ENCODE measurements at regions not wholly inside any gene's neighbourhood (a gene's known extent, or its start where the extent isn't known, plus 50 kb on each side); places are given as distances from the start of the nearest gene placed in this dataset.
"Not testable (repeated sequence)": the region's sequence is repeated elsewhere in the genome, so short reads cannot be mapped to it uniquely, and the experiment has no call there.

- no peaks in the 10 kb centered on the region for H3K4me1 ChIP-seq (ENCODE audit: control insufficient read depth in 1 of 2, insufficient read depth in 2 of 2, low read length in 2 of 2)
- H3K36me3 ChIP-seq (ENCODE audit: control insufficient read depth in 1 of 2, insufficient read depth in 2 of 2, low read length in 2 of 2): no peaks in the 10 kb centered on the region
- no peak overlapping the region for H3K27ac ChIP-seq (ENCODE audit: low read depth, low read length)
- H3K27me3 ChIP-seq (ENCODE audit: control insufficient read depth in 1 of 2, insufficient read depth in 2 of 2, low read length in 2 of 2): peaks cover 8% of the 10 kb centered on the region in 2 donors
- H3K4me3 ChIP-seq (ENCODE audit: low read depth in 1 of 2, low read length in 2 of 2): no peak overlapping the region
- H3K9me3 ChIP-seq (ENCODE audit: control insufficient read depth in 1 of 2, low read length in 2 of 2): peaks cover 0 to 6% of the 10 kb centered on the region in 2 donors
- no peak overlapping the region for H3K9ac ChIP-seq (ENCODE audit: low read depth in 1 of 2, low read length in 2 of 2)
Measured at GRCh38 chr5:77912721-77913120, 136.6 kb upstream of the TBCA start.

GRCh38 chr5:77910602-77911188 lies 134.6 kb upstream of the TBCA start:
- no peak overlapping the region for H3K27ac ChIP-seq (ENCODE audit: low read depth, low read length)
- peaks cover 0 to 6% of the 10 kb centered on the region in 2 donors for H3K9me3 ChIP-seq (ENCODE audit: control insufficient read depth in 1 of 2, low read length in 2 of 2)
- no peak overlapping the region for H3K4me3 ChIP-seq (ENCODE audit: low read depth in 1 of 2, low read length in 2 of 2)
- peaks cover 8% of the 10 kb centered on the region in 2 donors for H3K27me3 ChIP-seq (ENCODE audit: control insufficient read depth in 1 of 2, insufficient read depth in 2 of 2, low read length in 2 of 2)
- H3K9ac ChIP-seq (ENCODE audit: low read depth in 1 of 2, low read length in 2 of 2): no peak overlapping the region
- no peaks in the 10 kb centered on the region for H3K36me3 ChIP-seq (ENCODE audit: control insufficient read depth in 1 of 2, insufficient read depth in 2 of 2, low read length in 2 of 2)
- H3K4me1 ChIP-seq (ENCODE audit: control insufficient read depth in 1 of 2, insufficient read depth in 2 of 2, low read length in 2 of 2): no peaks in the 10 kb centered on the region

GRCh38 chr5:77909237-77909636 lies 133.1 kb upstream of the TBCA start:
- H3K27me3 ChIP-seq (ENCODE audit: control insufficient read depth in 1 of 2, insufficient read depth in 2 of 2, low read length in 2 of 2): peaks cover 8% of the 10 kb centered on the region in 2 donors
- no peaks in the 10 kb centered on the region for H3K36me3 ChIP-seq (ENCODE audit: control insufficient read depth in 1 of 2, insufficient read depth in 2 of 2, low read length in 2 of 2)
- H3K4me1 ChIP-seq (ENCODE audit: control insufficient read depth in 1 of 2, insufficient read depth in 2 of 2, low read length in 2 of 2): no peaks in the 10 kb centered on the region
- no peak overlapping the region for H3K9ac ChIP-seq (ENCODE audit: low read depth in 1 of 2, low read length in 2 of 2)
- no peak overlapping the region for H3K27ac ChIP-seq (ENCODE audit: low read depth, low read length)
- peaks cover 0 to under 1% of the 10 kb centered on the region in 2 donors for H3K9me3 ChIP-seq (ENCODE audit: control insufficient read depth in 1 of 2, low read length in 2 of 2)
- H3K4me3 ChIP-seq (ENCODE audit: low read depth in 1 of 2, low read length in 2 of 2): no peak overlapping the region

- no peak overlapping the region for H3K4me3 ChIP-seq (ENCODE audit: low read depth in 1 of 2, low read length in 2 of 2)
- no peaks in the 10 kb centered on the region for H3K9me3 ChIP-seq (ENCODE audit: control insufficient read depth in 1 of 2, low read length in 2 of 2)
- no peak overlapping the region for H3K27ac ChIP-seq (ENCODE audit: low read depth, low read length)
- H3K27me3 ChIP-seq (ENCODE audit: control insufficient read depth in 1 of 2, insufficient read depth in 2 of 2, low read length in 2 of 2): peaks cover 8% of the 10 kb centered on the region in 2 donors
- H3K36me3 ChIP-seq (ENCODE audit: control insufficient read depth in 1 of 2, insufficient read depth in 2 of 2, low read length in 2 of 2): no peaks in the 10 kb centered on the region
- H3K4me1 ChIP-seq (ENCODE audit: control insufficient read depth in 1 of 2, insufficient read depth in 2 of 2, low read length in 2 of 2): no peaks in the 10 kb centered on the region
- H3K9ac ChIP-seq (ENCODE audit: low read depth in 1 of 2, low read length in 2 of 2): no peak overlapping the region
Measured at GRCh38 chr5:77908787-77909186, 132.6 kb upstream of the TBCA start.

- no peaks in the 10 kb centered on the region for H3K4me1 ChIP-seq (ENCODE audit: control insufficient read depth in 1 of 2, insufficient read depth in 2 of 2, low read length in 2 of 2)
- no peaks in the 10 kb centered on the region for H3K36me3 ChIP-seq (ENCODE audit: control insufficient read depth in 1 of 2, insufficient read depth in 2 of 2, low read length in 2 of 2)
- H3K27me3 ChIP-seq (ENCODE audit: control insufficient read depth in 1 of 2, insufficient read depth in 2 of 2, low read length in 2 of 2): peaks cover 8% of the 10 kb centered on the region in 2 donors
- H3K9me3 ChIP-seq (ENCODE audit: control insufficient read depth in 1 of 2, low read length in 2 of 2): no peaks in the 10 kb centered on the region
- no peak overlapping the region for H3K4me3 ChIP-seq (ENCODE audit: low read depth in 1 of 2, low read length in 2 of 2)
- H3K27ac ChIP-seq (ENCODE audit: low read depth, low read length): no peak overlapping the region
- H3K9ac ChIP-seq (ENCODE audit: low read depth in 1 of 2, low read length in 2 of 2): no peak overlapping the region
Measured at GRCh38 chr5:77907786-77908185, 131.6 kb upstream of the TBCA start.

- Histone ChIP-seq H3K27me3 (ENCODE audit: control insufficient read depth in 1 of 2, insufficient read depth in 2 of 2, low read length in 2 of 2) (peaks cover 3 to 5% of the 10 kb centered on the region in 2 donors), H3K27ac (ENCODE audit: low read depth, low read length) (no peak overlapping the region), H3K9me3 (ENCODE audit: control insufficient read depth in 1 of 2, low read length in 2 of 2) (no peaks in the 10 kb centered on the region), H3K9ac (ENCODE audit: low read depth in 1 of 2, low read length in 2 of 2) (no peak overlapping the region), H3K4me3 (ENCODE audit: low read depth in 1 of 2, low read length in 2 of 2) (no peak overlapping the region), H3K36me3 (ENCODE audit: control insufficient read depth in 1 of 2, insufficient read depth in 2 of 2, low read length in 2 of 2) (no peaks in the 10 kb centered on the region), H3K4me1 (ENCODE audit: control insufficient read depth in 1 of 2, insufficient read depth in 2 of 2, low read length in 2 of 2) (no peaks in the 10 kb centered on the region)
Measured at GRCh38 chr5:77906806-77907205, 130.7 kb upstream of the TBCA start.

- Histone ChIP-seq H3K4me3 (ENCODE audit: low read depth in 1 of 2, low read length in 2 of 2) (no peak overlapping the region), H3K27me3 (ENCODE audit: control insufficient read depth in 1 of 2, insufficient read depth in 2 of 2, low read length in 2 of 2) (no peaks in the 10 kb centered on the region), H3K27ac (ENCODE audit: low read depth, low read length) (no peak overlapping the region), H3K9me3 (ENCODE audit: control insufficient read depth in 1 of 2, low read length in 2 of 2) (no peaks in the 10 kb centered on the region), H3K36me3 (ENCODE audit: control insufficient read depth in 1 of 2, insufficient read depth in 2 of 2, low read length in 2 of 2) (no peaks in the 10 kb centered on the region), H3K4me1 (ENCODE audit: control insufficient read depth in 1 of 2, insufficient read depth in 2 of 2, low read length in 2 of 2) (no peaks in the 10 kb centered on the region), H3K9ac (ENCODE audit: low read depth in 1 of 2, low read length in 2 of 2) (no peak overlapping the region)
Measured at GRCh38 chr5:77904362-77904761, 128.2 kb upstream of the TBCA start.

GRCh38 chr5:77900691-77901090 lies 124.6 kb upstream of the TBCA start:
- Histone ChIP-seq H3K4me3 (ENCODE audit: low read depth in 1 of 2, low read length in 2 of 2) (no peak overlapping the region), H3K4me1 (ENCODE audit: control insufficient read depth in 1 of 2, insufficient read depth in 2 of 2, low read length in 2 of 2) (no peaks in the 10 kb centered on the region), H3K27ac (ENCODE audit: low read depth, low read length) (no peak overlapping the region), H3K27me3 (ENCODE audit: control insufficient read depth in 1 of 2, insufficient read depth in 2 of 2, low read length in 2 of 2) (no peaks in the 10 kb centered on the region), H3K36me3 (ENCODE audit: control insufficient read depth in 1 of 2, insufficient read depth in 2 of 2, low read length in 2 of 2) (no peaks in the 10 kb centered on the region), H3K9me3 (ENCODE audit: control insufficient read depth in 1 of 2, low read length in 2 of 2) (no peaks in the 10 kb centered on the region), H3K9ac (ENCODE audit: low read depth in 1 of 2, low read length in 2 of 2) (no peak overlapping the region)

- H3K36me3 ChIP-seq (ENCODE audit: control insufficient read depth in 1 of 2, insufficient read depth in 2 of 2, low read length in 2 of 2): no peaks in the 10 kb centered on the region
- no peak overlapping the region for H3K27ac ChIP-seq (ENCODE audit: low read depth, low read length)
- no peak overlapping the region for H3K9ac ChIP-seq (ENCODE audit: low read depth in 1 of 2, low read length in 2 of 2)
- H3K9me3 ChIP-seq (ENCODE audit: control insufficient read depth in 1 of 2, low read length in 2 of 2): no peaks in the 10 kb centered on the region
- H3K4me1 ChIP-seq (ENCODE audit: control insufficient read depth in 1 of 2, insufficient read depth in 2 of 2, low read length in 2 of 2): no peaks in the 10 kb centered on the region
- no peak overlapping the region for H3K4me3 ChIP-seq (ENCODE audit: low read depth in 1 of 2, low read length in 2 of 2)
- no peaks in the 10 kb centered on the region for H3K27me3 ChIP-seq (ENCODE audit: control insufficient read depth in 1 of 2, insufficient read depth in 2 of 2, low read length in 2 of 2)
Measured at GRCh38 chr5:77898385-77898784, 122.2 kb upstream of the TBCA start.

GRCh38 chr5:77896338-77896737 lies 120.2 kb upstream of the TBCA start:
- Histone ChIP-seq H3K9me3 (ENCODE audit: control insufficient read depth in 1 of 2, low read length in 2 of 2) (no peaks in the 10 kb centered on the region), H3K4me3 (ENCODE audit: low read depth in 1 of 2, low read length in 2 of 2) (no peak overlapping the region), H3K36me3 (ENCODE audit: control insufficient read depth in 1 of 2, insufficient read depth in 2 of 2, low read length in 2 of 2) (no peaks in the 10 kb centered on the region), H3K27ac (ENCODE audit: low read depth, low read length) (no peak overlapping the region), H3K27me3 (ENCODE audit: control insufficient read depth in 1 of 2, insufficient read depth in 2 of 2, low read length in 2 of 2) (no peaks in the 10 kb centered on the region), H3K4me1 (ENCODE audit: control insufficient read depth in 1 of 2, insufficient read depth in 2 of 2, low read length in 2 of 2) (no peaks in the 10 kb centered on the region), H3K9ac (ENCODE audit: low read depth in 1 of 2, low read length in 2 of 2) (no peak overlapping the region)

- not testable (repeated sequence) for H3K4me1 ChIP-seq (ENCODE audit: control insufficient read depth in 1 of 2, insufficient read depth in 2 of 2, low read length in 2 of 2); H3K27ac ChIP-seq (ENCODE audit: low read depth, low read length)
Measured at GRCh38 chr5:77894103-77894502, 118.0 kb upstream of the TBCA start.

More at GRCh38 chr5:77894103-77894502, 118.0 kb upstream of the TBCA start:
- H3K9me3 ChIP-seq (ENCODE audit: control insufficient read depth in 1 of 2, low read length in 2 of 2); H3K36me3 ChIP-seq (ENCODE audit: control insufficient read depth in 1 of 2, insufficient read depth in 2 of 2, low read length in 2 of 2); H3K9ac ChIP-seq (ENCODE audit: low read depth in 1 of 2, low read length in 2 of 2); H3K4me3 ChIP-seq (ENCODE audit: low read depth in 1 of 2, low read length in 2 of 2); H3K27me3 ChIP-seq (ENCODE audit: control insufficient read depth in 1 of 2, insufficient read depth in 2 of 2, low read length in 2 of 2): not testable (repeated sequence)

All from duodenal mucosa (tissue), 2 donors.